Neuronal stem cell (in vitro differentiated cells): ENCODE measurements at regions not wholly inside any gene's neighbourhood (a gene's known extent, or its start where the extent isn't known, plus 50 kb on each side); places are given as distances from the start of the nearest gene placed in this dataset.

ENCODE experiments used
- DNase-seq: peaks from one replicate; pipeline ENCODE4 v3.0.0-alpha.2; 2013; ENCODE audit warnings: low spot score
- H2AFZ ChIP-seq: one replicate; pipeline ENCODE4 v1.6.1; 2013; ENCODE audit warnings: mild to moderate bottlenecking, low read length, inconsistent platforms
- H2AK5ac ChIP-seq: 2 replicates; pipeline ENCODE4 v1.6.1; 2013; ENCODE audit warnings: low read depth, mild to moderate bottlenecking, inconsistent platforms, low read length, moderate library complexity, mixed read lengths
- H2BK120ac ChIP-seq: 2 replicates; pipeline ENCODE4 v1.6.1; 2013; ENCODE audit warnings: low read depth, mild to moderate bottlenecking, inconsistent platforms, low read length, moderate library complexity, mixed read lengths
- H2BK12ac ChIP-seq: one replicate; pipeline ENCODE4 v1.6.1; 2013; ENCODE audit warnings: low read length, inconsistent platforms
- H2BK15ac ChIP-seq: 2 replicates; pipeline ENCODE4 v1.6.1; 2013; ENCODE audit warnings: mild to moderate bottlenecking, low read length, inconsistent platforms, mixed read lengths
- H2BK5ac ChIP-seq: one replicate; pipeline ENCODE4 v1.6.1; 2013; ENCODE audit warnings: inconsistent platforms, mild to moderate bottlenecking, low read length, moderate library complexity
- H3K14ac ChIP-seq: one replicate; pipeline ENCODE4 v1.6.1; 2013; ENCODE audit warnings: low read length, inconsistent platforms
- H3K18ac ChIP-seq: 2 replicates; pipeline ENCODE4 v1.6.1; 2013; ENCODE audit warnings: low read length, inconsistent platforms
- H3K23ac ChIP-seq: 2 replicates; pipeline ENCODE4 v1.6.1; 2013; ENCODE audit warnings: low read depth, mild to moderate bottlenecking, mixed read lengths, low read length, inconsistent platforms; ENCODE audit not compliant: poor library complexity
- H3K27ac ChIP-seq: replicated peaks from 3 replicates; pipeline ENCODE4 v1.5.1; 2013; ENCODE audit warnings: low read length, inconsistent platforms
- H3K27me3 ChIP-seq, 3 experiments: 2 replicates each; pipeline ENCODE4 v1.6.1; 2013; ENCODE audit warnings: low read length in 3 of 3, mild to moderate bottlenecking in 2 of 3, inconsistent platforms in 1 of 3, low read depth in 1 of 3, mixed read lengths in 1 of 3, moderate library complexity in 1 of 3; ENCODE audit not compliant: control insufficient read depth in 3 of 3, insufficient read depth in 3 of 3
- H3K36me3 ChIP-seq, 2 donors: replicated peaks in 1 of 2; 2 replicates each; pipeline ENCODE4 v1.6.1; 2013; ENCODE audit warnings: low read length in 2 of 2; ENCODE audit not compliant: control insufficient read depth in 2 of 2, insufficient read depth in 2 of 2
- H3K4ac ChIP-seq: 2 replicates; pipeline ENCODE4 v1.6.1; 2013; ENCODE audit warnings: inconsistent platforms, mild to moderate bottlenecking, low read length, moderate library complexity
- H3K4me1 ChIP-seq, 2 donors: 1 replicate in 1 of 2; 2 replicates in 1 of 2; pipeline ENCODE4 v1.6.1; 2013; ENCODE audit warnings: low read length in 2 of 2, low read depth in 1 of 2; ENCODE audit not compliant: control insufficient read depth in 2 of 2, insufficient read depth in 1 of 2
- H3K4me2 ChIP-seq: one replicate; pipeline ENCODE4 v1.6.1; 2013; ENCODE audit warnings: mild to moderate bottlenecking, low read length, inconsistent platforms; ENCODE audit not compliant: insufficient read depth, poor library complexity, severe bottlenecking
- H3K4me3 ChIP-seq, 2 donors: 2 replicates each; pipeline ENCODE4 v1.5.1; 2013; ENCODE audit warnings: low read length in 2 of 2, mild to moderate bottlenecking in 2 of 2, inconsistent platforms in 1 of 2, moderate library complexity in 1 of 2
- H3K79me1 ChIP-seq: one replicate; pipeline ENCODE4 v1.6.1; 2013; ENCODE audit warnings: low read depth, mild to moderate bottlenecking, inconsistent platforms, low read length, moderate library complexity
- H3K9ac ChIP-seq: one replicate; pipeline ENCODE4 v1.6.1; 2013; ENCODE audit warnings: mild to moderate bottlenecking, low read depth, low read length, inconsistent platforms; ENCODE audit not compliant: poor library complexity
- H3K9me3 ChIP-seq, 2 donors: replicated peaks in 1 of 2; 2 replicates each; pipeline versions ENCODE3 to v1.6.1; 2013; ENCODE audit warnings: low read length in 2 of 2, mild to moderate bottlenecking in 2 of 2, inconsistent platforms in 1 of 2, low read depth in 1 of 2, mixed read lengths in 1 of 2, moderate library complexity in 1 of 2; ENCODE audit not compliant: control insufficient read depth in 2 of 2, insufficient read depth in 1 of 2
- H4K8ac ChIP-seq: one replicate; pipeline ENCODE4 v1.6.1; 2013; ENCODE audit warnings: low read depth, mild to moderate bottlenecking, inconsistent platforms, low read length, moderate library complexity
- H4K91ac ChIP-seq: one replicate; pipeline ENCODE4 v1.6.1; 2013; ENCODE audit warnings: low read length, low read depth, mild to moderate bottlenecking, inconsistent platforms; ENCODE audit not compliant: poor library complexity
- WGBS, 2 donors: extraction: QIAGEN DNeasy Blood & Tissue Kit; methylation state at CpG; one replicate each; pipeline ENCODE4 v1.1.7; 2013; ENCODE audit warnings: missing lambda C conversion rate in 2 of 2, mixed read lengths in 1 of 2; ENCODE audit not compliant: insufficient read length in 2 of 2, insufficient replicate concordance in 1 of 2; ENCODE audit errors: extremely low coverage in 2 of 2; 5-methylcytosine and 5-hydroxymethylcytosine counted together

DNA sequence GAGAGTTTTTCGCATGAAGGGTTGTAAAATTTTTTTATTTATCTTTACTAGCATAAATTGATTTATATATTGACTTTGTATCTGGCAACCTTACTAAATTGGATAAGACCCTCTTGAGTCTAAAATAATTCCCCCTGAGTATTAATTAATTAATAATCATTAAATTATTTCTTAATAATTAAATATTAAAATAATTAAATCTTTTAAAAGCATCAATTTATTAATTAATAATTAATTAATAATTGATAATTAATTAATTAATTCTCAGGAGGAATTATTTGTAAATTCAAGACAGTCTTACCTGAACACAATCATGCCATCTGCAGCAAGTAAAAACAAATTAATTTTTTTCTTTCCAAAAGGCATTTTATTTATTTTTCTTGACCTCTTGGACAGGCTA, 370.4 kb upstream of the PTPRD start:
- Histone ChIP-seq H2AK5ac (no peak overlapping the region), H3K14ac (no peak overlapping the region), H3K27me3 (no peaks in the 10 kb centered on the region), H3K23ac (no peak overlapping the region), H3K4me1 (no peaks in the 10 kb centered on the region), H2AFZ (no peak overlapping the region), H3K4ac (no peak overlapping the region), H3K36me3 (no peaks in the 10 kb centered on the region), H3K79me1 (no peaks in the 10 kb centered on the region), H2BK5ac (no peak overlapping the region), H3K4me2 (no peak overlapping the region), H3K9me3 (no peaks in the 10 kb centered on the region), H3K18ac (no peak overlapping the region), H3K27ac (no peak overlapping the region), H3K4me3 (no peak overlapping the region), H2BK120ac (no peak overlapping the region), H3K9ac (no peak overlapping the region), H2BK12ac (no peak overlapping the region), H2BK15ac (no peak overlapping the region), H4K91ac (no peak overlapping the region), H4K8ac (no peak overlapping the region)
- no CpG with 5 or more reads among the region's 1 CpG for WGBS, 2 donors
- DNase-seq: no peak

DNA sequence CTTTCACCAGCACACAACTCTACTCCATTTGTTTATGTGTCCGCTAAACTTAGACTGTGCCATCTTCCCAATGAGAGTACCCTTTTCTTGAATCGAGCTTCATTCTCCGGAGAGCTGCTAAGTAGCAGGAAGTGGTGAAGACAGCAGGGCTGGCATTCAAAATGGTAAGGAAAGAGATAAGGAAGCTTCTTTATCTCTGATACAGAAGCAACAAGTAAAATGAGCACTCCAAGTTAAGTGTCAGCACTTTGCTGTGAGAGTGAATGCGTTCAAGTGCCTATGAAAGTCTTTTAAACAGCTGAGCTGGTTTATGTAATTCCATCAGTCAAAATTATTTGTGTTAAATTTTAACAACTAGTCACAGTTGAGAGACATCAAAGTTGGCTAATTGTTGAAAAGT, 386.8 kb upstream of the PTPRD start:
- Histone ChIP-seq H3K4me3 (no peak overlapping the region), H3K4me1 (no peaks in the 10 kb centered on the region), H3K36me3 (no peaks in the 10 kb centered on the region), H2BK15ac (no peak overlapping the region), H2AK5ac (no peak overlapping the region), H3K4ac (no peak overlapping the region), H3K4me2 (no peak overlapping the region), H3K27ac (no peak overlapping the region), H3K9me3 (no peaks in the 10 kb centered on the region), H3K9ac (no peak overlapping the region), H3K18ac (no peak overlapping the region), H2AFZ (no peak overlapping the region), H2BK12ac (no peak overlapping the region), H3K14ac (no peak overlapping the region), H3K23ac (no peak overlapping the region), H2BK120ac (no peak overlapping the region), H4K8ac (no peak overlapping the region), H2BK5ac (no peak overlapping the region), H4K91ac (no peak overlapping the region), H3K79me1 (no peaks in the 10 kb centered on the region), H3K27me3 (no peaks in the 10 kb centered on the region)
- no peak for DNase-seq
- WGBS, 2 donors: no CpG with 5 or more reads among the region's 4 CpGs

GRCh38 chr9:11001546-11001945, 388.7 kb upstream of the PTPRD start:
- no peak overlapping the region for H3K4ac ChIP-seq
- H4K8ac ChIP-seq: no peak overlapping the region
- no peak overlapping the region for H3K4me3 ChIP-seq
- no peak overlapping the region for H4K91ac ChIP-seq
- H3K79me1 ChIP-seq: no peaks in the 10 kb centered on the region
- H3K36me3 ChIP-seq: no peaks in the 10 kb centered on the region
- H3K27ac ChIP-seq: no peak overlapping the region
- no peak overlapping the region for H2BK15ac ChIP-seq
- no peaks in the 10 kb centered on the region for H3K9me3 ChIP-seq
- no peak overlapping the region for H3K9ac ChIP-seq
- no peaks in the 10 kb centered on the region for H3K27me3 ChIP-seq
- no peak overlapping the region for H2AK5ac ChIP-seq
- no peak for DNase-seq
- H3K4me1 ChIP-seq: no peaks in the 10 kb centered on the region
- H2AFZ ChIP-seq: no peak overlapping the region
- H2BK5ac ChIP-seq: no peak overlapping the region
- no peak overlapping the region for H2BK12ac ChIP-seq
- H3K14ac ChIP-seq: no peak overlapping the region
- no peak overlapping the region for H3K18ac ChIP-seq
- H3K23ac ChIP-seq: no peak overlapping the region
- H2BK120ac ChIP-seq: no peak overlapping the region
- H3K4me2 ChIP-seq: no peak overlapping the region

DNA sequence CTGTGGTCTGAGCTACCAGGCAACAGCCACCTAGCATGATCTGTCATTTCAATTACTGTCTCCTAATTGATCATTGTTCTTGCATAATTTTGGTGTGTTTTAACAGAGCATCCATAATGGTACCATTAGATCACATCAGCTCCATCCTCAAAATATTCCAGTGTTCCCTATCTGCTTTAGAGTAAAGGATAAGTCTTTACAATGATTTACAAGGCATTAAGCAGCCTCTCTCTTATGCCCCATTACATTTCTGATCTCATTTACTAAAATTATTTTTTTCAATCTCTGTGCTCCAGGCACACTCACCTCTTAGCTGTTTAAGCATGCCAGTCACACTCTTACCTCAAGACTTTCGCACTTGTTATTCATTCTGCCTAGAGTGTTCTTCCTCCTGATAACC, 389.9 kb upstream of the PTPRD start:
- Histone ChIP-seq H3K4ac (no peak overlapping the region), H2AFZ (no peak overlapping the region), H3K18ac (no peak overlapping the region), H4K8ac (no peak overlapping the region), H3K9me3 (no peaks in the 10 kb centered on the region), H2BK120ac (no peak overlapping the region), H3K27ac (no peak overlapping the region), H3K36me3 (no peaks in the 10 kb centered on the region), H2AK5ac (no peak overlapping the region), H3K4me3 (no peak overlapping the region), H3K27me3 (no peaks in the 10 kb centered on the region), H4K91ac (no peak overlapping the region), H3K23ac (no peak overlapping the region), H3K4me1 (no peaks in the 10 kb centered on the region), H2BK15ac (no peak overlapping the region), H3K14ac (no peak overlapping the region), H2BK12ac (no peak overlapping the region), H3K79me1 (no peaks in the 10 kb centered on the region), H2BK5ac (no peak overlapping the region), H3K9ac (no peak overlapping the region), H3K4me2 (no peak overlapping the region)
- WGBS, 2 donors: no CpG with 5 or more reads among the region's 1 CpG
- no peak for DNase-seq
